Activated naive CD8-positive, alpha-beta T cell treated with anti-CD3 and anti-CD28 coated beads, Interleukin-2, amount 10 ng/mL, durations not matched to agents 7 days and 5 days (primary cell): ENCODE measurements at regions not wholly inside any gene's neighbourhood (a gene's known extent, or its start where the extent isn't known, plus 50 kb on each side); places are given as distances from the start of the nearest gene placed in this dataset.
"Not testable (repeated sequence)": the region's sequence is repeated elsewhere in the genome, so short reads cannot be mapped to it uniquely, and the experiment has no call there.

Experiments
- ATAC-seq: fragments of 150-1000 bp; cut with Tn5 transposase; one replicate; pipeline ENCODE4 v1.10.0; 2021; ENCODE audit warnings: low read depth, moderate library complexity
- POLR2A ChIA-PET: fragments of 350-600 bp; sonication (Branson Sonifier 250); formaldehyde crosslinking; loops from one replicate; lab custom pipeline; 2021; ENCODE audit warnings: antibody characterized with exemption; lab: Charles Lee
- DNase-seq: peaks from one replicate; pipeline ENCODE4 v3.0.0; 2021
- H3K27ac Mint-ChIP-seq: one replicate; pipeline ENCODE4 v1.8.0; 2022; ENCODE audit warnings: mild to moderate bottlenecking, mixed read lengths
- H3K27me3 Mint-ChIP-seq: one replicate; pipeline ENCODE4 v1.8.0; 2022; ENCODE audit warnings: mild to moderate bottlenecking, moderate library complexity, mixed read lengths
- H3K36me3 Mint-ChIP-seq: one replicate; pipeline ENCODE4 v1.8.0; 2021; ENCODE audit warnings: mild to moderate bottlenecking, mixed read lengths
- H3K4me1 Mint-ChIP-seq: one replicate; pipeline ENCODE4 v1.8.0; 2021; ENCODE audit warnings: mixed read lengths
- H3K4me3 Mint-ChIP-seq: one replicate; pipeline ENCODE4 v1.8.0; 2022; ENCODE audit warnings: mild to moderate bottlenecking, moderate library complexity, mixed read lengths
- H3K9me3 Mint-ChIP-seq: one replicate; pipeline ENCODE4 v1.8.0; 2021; ENCODE audit warnings: mixed read lengths

DNA sequence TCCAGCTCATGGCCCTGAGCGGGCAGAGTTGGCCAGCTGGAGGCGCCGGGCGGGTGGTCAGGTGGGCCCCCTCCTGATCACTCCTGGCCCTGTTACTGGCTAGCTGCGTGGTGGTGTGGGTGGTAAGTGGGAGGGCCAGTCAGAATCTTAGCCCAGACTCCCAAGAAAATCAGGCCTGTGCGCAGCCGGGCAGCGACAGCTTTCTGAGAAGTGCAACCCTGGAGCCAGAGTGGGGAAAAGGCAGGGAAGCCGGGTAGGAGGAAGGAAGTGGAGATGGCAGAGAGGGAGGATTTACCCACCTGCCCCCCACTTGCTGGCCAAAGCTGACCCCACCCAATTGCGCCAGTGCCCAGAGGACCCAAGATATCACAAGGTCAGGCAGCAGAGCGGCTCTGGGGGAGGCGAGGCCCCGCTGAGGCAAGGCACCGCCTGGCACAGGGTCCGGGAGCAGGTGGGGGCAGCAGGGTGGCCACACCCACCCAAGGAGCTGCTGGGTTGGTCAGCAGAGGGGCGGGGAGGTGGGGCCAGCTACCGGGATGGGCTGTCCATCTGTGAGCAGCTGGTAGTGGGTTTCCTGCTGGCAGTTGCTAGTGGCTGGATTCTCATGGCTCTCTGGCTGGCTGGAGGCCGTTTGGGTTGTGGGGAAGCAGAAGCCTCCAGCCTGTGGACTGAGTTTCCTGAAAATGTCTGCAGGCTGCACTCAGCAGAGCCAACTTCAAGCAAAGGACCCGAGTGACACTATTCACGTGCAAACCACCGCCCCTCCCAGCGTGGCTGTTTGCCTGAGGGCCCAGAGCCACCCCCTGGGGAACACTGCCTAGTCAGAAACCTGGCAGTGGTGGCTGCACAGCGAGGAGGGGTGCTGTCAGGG, 196.4 kb downstream of the IGLL1 start:
- H3K36me3 Mint-ChIP-seq: no peaks in the 10 kb centered on the region
- H3K4me3 Mint-ChIP-seq: no peak overlapping the region
- ATAC-seq: no peak
- H3K4me1 Mint-ChIP-seq: no peaks in the 10 kb centered on the region
- peaks cover 2% of the 10 kb centered on the region for H3K27me3 Mint-ChIP-seq
- no peak for DNase-seq
- POLR2A ChIA-PET: no interaction called here
- no peak overlapping the region for H3K27ac Mint-ChIP-seq
- H3K9me3 Mint-ChIP-seq: no peaks in the 10 kb centered on the region

DNA sequence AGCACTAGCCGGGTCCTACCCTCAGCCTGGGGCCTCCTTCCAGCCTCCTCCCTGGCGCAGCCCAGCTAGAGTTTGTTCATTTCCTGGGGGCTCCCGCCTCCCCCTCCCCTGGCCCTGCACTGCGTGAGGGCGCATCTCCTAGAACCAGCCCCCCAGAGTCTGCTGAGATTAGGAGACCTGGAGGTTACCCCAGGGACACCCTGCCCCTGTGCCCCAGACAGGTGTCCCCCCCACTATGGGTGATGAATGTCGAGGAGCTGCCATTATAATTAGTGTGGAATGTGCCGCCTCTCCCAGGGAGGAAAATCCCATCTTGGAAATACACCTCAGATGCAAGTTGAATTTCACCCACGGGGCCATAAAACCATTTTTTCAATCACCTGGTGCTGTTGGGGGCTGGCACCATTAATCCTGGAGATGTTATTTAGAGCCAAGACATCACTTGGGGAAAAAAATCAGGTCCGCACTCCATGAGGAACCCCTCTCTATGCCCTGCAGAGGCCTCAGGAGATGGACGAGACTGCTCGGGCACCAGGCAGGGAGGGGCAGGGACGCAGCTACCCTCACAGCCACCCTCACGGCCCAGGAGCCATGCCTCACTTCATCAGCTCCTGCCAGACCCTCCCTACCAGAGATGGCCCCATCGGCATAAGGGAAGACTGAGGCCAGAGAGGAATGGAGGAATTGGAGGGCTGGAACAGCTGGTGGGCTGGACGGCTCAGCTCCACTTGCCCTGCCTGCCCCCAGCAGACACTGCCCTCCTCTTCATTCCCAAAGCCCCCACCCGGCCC, 197.5 kb downstream of the IGLL1 start:
- Mint-ChIP-seq H3K4me3 (no peak overlapping the region), H3K27ac (no peak overlapping the region), H3K9me3 (no peaks in the 10 kb centered on the region), H3K36me3 (no peaks in the 10 kb centered on the region), H3K4me1 (no peaks in the 10 kb centered on the region), H3K27me3 (peaks cover 2% of the 10 kb centered on the region)
- ATAC-seq: no peak
- no peak for DNase-seq
- POLR2A ChIA-PET: no interaction called here

DNA sequence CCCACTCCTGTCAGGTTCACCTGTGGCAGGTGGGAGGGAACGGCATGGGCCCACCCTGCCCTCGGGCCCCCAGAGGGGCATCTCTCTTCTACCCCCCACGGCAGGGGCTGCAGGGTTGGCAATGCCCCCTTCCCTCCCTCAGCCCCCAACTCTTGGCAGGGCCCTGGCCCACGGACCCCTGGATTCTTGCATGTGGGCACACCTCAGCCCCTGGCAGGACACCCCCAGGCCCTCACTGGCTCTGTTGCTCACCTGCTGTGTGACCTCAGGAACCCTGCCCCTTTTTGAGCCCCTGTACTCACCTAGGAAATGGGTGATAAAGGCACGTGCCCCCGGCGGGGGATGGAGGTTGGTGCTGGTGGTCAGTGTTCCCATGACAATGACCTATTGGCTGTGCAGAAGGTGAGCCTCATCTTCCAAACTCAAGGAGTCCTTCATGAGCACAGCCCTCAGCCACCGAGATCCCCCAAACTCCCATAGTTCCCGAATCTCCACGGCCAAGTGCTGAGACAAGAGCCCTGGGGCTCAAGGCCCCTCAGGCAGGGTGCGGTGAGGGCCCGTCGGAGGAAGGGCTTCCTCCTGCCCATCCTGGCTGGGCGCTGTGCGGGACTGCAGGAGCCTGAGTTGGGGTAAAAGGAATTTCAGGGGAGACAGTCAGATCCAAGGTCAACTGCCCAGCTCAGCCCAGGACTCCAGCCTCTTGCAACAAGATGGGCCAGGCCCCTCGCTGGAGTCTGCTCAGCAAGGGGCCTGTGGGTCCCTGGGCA, 198.2 kb downstream of the IGLL1 start:
- Mint-ChIP-seq H3K27me3 (peaks cover 7% of the 10 kb centered on the region), H3K27ac (no peak overlapping the region), H3K36me3 (no peaks in the 10 kb centered on the region), H3K4me3 (no peak overlapping the region), H3K9me3 (no peaks in the 10 kb centered on the region), H3K4me1 (no peaks in the 10 kb centered on the region)
- POLR2A ChIA-PET: no interaction called here
- DNase-seq (no peak), ATAC-seq (no peak)

DNA sequence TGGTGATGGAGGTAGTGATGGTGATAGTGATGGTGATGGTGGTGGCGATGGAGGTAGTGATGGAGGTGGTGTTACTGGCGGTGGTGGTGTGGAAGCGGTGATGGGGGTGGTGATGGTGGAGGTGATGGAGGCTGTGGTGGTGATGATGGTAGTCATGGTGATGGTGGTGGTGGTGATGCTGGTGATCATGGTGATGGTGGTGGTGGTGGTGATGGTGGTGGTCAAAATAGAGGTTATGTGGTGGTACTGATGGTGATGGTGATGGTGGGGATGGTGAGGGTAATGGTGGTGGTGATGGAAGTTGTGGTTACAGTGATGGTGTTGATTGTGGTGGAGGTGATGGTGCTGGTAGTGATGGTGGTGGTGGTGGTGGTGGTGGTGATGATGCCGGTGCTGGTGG, 199.2 kb downstream of the IGLL1 start:
- no peak for ATAC-seq
- Mint-ChIP-seq H3K27ac (no peak overlapping the region), H3K36me3 (no peaks in the 10 kb centered on the region), H3K4me1 (no peaks in the 10 kb centered on the region), H3K4me3 (no peak overlapping the region), H3K27me3 (peaks cover 7% of the 10 kb centered on the region), H3K9me3 (no peaks in the 10 kb centered on the region)
- POLR2A ChIA-PET: no interaction called here
- no peak for DNase-seq

DNA sequence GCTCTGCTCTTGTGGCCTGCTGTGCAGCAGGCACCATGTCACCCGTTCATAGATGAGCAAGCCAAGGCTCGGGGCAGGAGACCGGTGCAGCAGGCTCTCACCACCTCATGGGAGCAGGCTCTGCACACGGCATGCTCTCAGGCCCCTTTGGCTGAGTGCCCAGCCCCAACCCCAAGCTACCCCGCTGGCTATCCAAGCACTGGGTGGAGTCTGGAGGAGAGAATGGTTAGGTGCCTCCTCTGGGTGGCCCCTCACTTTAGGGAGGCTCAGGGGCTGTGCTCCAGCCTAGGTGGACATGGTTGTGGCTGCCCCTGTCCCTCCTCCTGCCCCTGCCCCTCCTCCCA, 199.9 kb downstream of the IGLL1 start:
- H3K4me3 Mint-ChIP-seq: no peak overlapping the region
- no peaks in the 10 kb centered on the region for H3K36me3 Mint-ChIP-seq
- no peak for ATAC-seq
- H3K27ac Mint-ChIP-seq: no peak overlapping the region
- peaks cover 10% of the 10 kb centered on the region for H3K27me3 Mint-ChIP-seq
- DNase-seq: no peak
- H3K9me3 Mint-ChIP-seq: no peaks in the 10 kb centered on the region
- POLR2A ChIA-PET: no interaction called here
- H3K4me1 Mint-ChIP-seq: no peaks in the 10 kb centered on the region

DNA sequence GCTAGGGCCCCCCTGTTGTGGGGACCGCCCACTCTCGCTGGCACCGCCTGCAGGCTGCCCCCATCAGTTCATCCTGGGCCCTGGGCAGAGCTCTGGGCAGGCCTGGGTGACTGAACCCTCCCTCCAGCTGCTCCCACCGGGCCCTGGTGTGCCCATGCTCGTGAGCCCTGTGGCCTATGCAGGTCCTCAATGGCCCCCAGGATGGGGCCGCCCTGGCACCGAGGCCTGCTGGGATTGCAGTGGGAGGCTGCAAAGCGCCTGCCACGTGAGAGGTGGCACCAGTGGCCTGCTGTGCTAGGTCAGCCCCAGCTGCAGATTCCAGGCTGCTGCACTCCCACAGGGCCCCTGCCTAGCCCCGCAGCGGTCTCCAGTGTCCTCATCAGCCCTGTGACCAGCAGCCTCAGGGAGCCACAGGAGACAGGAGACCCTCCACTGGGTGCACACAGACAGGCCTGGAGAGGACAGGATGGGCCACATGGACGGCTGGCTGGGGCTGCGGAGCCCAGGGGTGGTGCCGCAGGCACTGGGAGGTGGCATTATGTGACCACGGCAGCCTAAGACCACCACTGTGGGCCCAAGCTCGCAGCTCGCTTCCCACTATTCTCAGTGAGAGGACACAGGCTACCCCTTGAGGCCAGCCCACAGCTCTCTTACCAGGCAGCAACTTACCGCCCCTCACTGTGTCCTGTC, 199.4 kb downstream of the BCR start:
- H3K4me3 Mint-ChIP-seq, H3K9me3 Mint-ChIP-seq, DNase-seq, POLR2A ChIA-PET, H3K36me3 Mint-ChIP-seq, H3K27ac Mint-ChIP-seq, ATAC-seq, H3K4me1 Mint-ChIP-seq: not testable (repeated sequence)
- peaks cover 10% of the 10 kb centered on the region for H3K27me3 Mint-ChIP-seq

DNA sequence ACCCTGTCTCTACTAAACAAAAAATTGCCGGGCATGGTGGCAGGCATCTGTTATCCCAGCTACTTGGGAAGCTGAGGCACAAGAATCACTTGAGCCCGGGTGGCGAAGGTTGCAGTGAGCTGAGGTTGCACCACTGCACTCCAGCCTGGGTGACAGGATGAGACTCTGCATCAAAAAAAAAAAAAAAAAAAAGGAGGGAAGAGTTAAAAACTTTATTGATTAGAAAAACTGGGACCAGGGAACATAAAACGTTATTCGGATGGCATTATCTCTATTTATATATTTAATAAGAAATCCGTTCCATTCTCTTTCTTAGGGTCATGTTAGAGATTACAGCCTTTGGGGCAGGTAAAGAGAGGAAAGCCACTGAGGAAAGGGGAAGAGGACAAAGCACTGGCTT, 197.5 kb downstream of the BCR start:
- H3K9me3 Mint-ChIP-seq: no peaks in the 10 kb centered on the region
- ATAC-seq (no peak), DNase-seq (no peak)
- H3K27me3 Mint-ChIP-seq: peaks cover 9% of the 10 kb centered on the region
- no peaks in the 10 kb centered on the region for H3K36me3 Mint-ChIP-seq
- POLR2A ChIA-PET: interaction anchor here (0.6 kb wide), 1 partner anchor 481 kb away, joined by 3 read pairs; no protein-coding TSS in a partner anchor
- no peak overlapping the region for H3K27ac Mint-ChIP-seq
- H3K4me1 Mint-ChIP-seq: no peaks in the 10 kb centered on the region
- H3K4me3 Mint-ChIP-seq: no peak overlapping the region

DNA sequence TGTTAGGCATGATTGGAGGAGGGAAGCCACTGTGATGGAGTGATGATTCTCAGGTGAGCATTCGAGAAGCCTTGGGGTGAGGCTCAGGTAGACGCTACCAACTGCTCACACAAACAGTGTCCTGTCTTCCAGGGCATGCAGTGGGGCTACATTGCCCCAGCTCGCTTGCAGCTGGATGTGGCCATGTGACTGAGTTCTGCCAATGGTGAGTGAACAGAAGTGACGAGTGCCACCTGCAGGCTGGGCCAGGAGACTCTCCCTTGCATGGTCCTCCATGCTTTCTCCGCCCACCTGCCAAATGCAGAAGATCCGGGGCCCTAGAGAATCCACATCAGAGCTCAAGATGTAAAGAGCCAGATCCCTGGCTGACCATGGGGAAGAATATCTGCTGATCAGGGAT, 195.9 kb downstream of the BCR start:
- H3K4me1 Mint-ChIP-seq: no peaks in the 10 kb centered on the region
- H3K27me3 Mint-ChIP-seq: peaks cover 9% of the 10 kb centered on the region
- ATAC-seq (peak; percentile 68), DNase-seq (peak; percentile 54)
- H3K27ac Mint-ChIP-seq: no peak overlapping the region
- no peak overlapping the region for H3K4me3 Mint-ChIP-seq
- POLR2A ChIA-PET: no interaction called here
- no peaks in the 10 kb centered on the region for H3K9me3 Mint-ChIP-seq
- H3K36me3 Mint-ChIP-seq: no peaks in the 10 kb centered on the region

DNA sequence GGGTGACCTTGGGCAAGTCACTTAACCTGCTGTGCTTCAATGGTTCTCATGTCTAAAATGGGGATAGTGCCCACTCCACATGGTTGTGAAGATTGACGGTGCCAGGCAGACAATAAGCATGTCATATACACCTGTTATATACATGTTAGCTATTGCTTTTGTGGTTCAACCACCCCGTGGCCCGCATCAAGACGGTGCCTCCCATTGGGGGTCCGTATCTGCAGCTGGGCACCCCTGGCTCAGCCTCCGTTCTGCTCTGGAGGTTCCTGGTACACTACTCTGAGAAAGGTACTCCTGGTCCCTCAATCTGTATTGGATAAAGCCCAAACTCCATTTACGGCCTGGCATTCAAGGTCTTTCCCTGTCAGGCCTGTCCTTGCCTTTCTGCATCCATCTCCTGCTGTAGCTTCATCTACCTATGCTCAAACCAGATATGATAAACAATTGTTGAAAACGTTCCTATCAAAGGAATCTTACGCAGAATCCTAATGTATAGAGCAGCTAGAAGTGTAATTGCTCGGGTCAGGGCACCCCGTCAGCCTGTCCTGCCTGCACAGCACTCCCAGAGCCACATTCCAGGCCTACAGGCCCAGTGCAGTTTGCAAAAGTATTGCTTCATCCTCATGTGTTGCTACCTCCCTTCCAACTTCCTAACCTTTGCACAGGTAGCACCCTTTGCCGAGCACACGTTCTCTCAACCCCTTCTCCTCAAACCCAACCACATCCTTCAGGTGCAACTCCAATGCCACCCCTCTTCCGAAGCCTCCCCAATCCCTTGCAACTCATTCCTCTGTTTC, 194.9 kb downstream of the BCR start:
- H3K4me1 Mint-ChIP-seq: no peaks in the 10 kb centered on the region
- DNase-seq (no peak), ATAC-seq (no peak)
- H3K9me3 Mint-ChIP-seq: no peaks in the 10 kb centered on the region
- H3K27ac Mint-ChIP-seq: no peak overlapping the region
- POLR2A ChIA-PET: no interaction called here
- H3K36me3 Mint-ChIP-seq: no peaks in the 10 kb centered on the region
- H3K4me3 Mint-ChIP-seq: no peak overlapping the region
- H3K27me3 Mint-ChIP-seq: peaks cover 14% of the 10 kb centered on the region

DNA sequence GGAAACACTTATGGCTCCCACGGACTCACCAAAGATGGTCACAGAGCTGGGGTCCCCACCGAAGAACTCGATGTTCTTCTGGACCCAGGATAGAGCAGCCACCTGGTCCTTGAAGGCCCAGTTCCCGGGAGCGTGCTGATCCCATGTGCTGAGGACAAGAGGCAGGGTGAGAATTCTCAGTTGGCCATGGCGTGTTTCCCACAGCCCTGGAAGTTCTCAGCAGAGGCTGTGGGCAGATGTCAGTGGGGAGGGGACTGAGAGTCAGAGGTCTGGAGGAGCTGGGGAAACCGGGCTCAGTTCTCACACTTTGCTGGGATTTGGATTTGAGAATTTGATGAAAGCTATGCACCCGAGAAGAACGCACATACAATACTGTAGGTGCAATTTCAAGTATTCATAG, 193.3 kb downstream of the BCR start:
- Mint-ChIP-seq H3K27ac (no peak overlapping the region), H3K27me3 (peaks cover 20% of the 10 kb centered on the region), H3K4me3 (no peak overlapping the region), H3K4me1 (no peaks in the 10 kb centered on the region), H3K36me3 (no peaks in the 10 kb centered on the region), H3K9me3 (no peaks in the 10 kb centered on the region)
- no peak for DNase-seq
- POLR2A ChIA-PET: interaction anchor here (0.6 kb wide), 1 partner anchor 364 kb away, joined by 3 read pairs; no protein-coding TSS in a partner anchor
- no peak for ATAC-seq

DNA sequence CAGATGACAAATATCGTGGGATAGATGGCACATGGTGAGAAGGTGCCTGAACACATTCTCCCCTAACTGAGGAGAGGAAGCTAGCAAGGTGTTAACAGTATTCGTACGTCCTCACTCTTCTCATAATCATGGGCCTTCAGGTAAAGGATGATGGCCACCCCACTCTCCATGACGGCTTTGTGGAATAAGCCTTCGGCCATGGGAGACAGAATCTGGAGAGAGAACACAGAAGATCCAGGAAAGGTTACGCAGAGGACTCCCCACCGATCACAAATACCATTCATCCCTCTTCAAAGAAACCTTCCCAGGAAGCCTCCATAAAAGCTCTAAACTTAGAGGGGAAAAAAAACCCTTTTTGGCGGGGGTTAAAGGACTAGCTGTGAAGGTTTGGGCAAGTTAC, 189.9 kb downstream of the BCR start:
- ATAC-seq (no peak), DNase-seq (no peak)
- no peaks in the 10 kb centered on the region for H3K36me3 Mint-ChIP-seq
- no peaks in the 10 kb centered on the region for H3K4me1 Mint-ChIP-seq
- H3K9me3 Mint-ChIP-seq: no peaks in the 10 kb centered on the region
- H3K4me3 Mint-ChIP-seq: no peak overlapping the region
- POLR2A ChIA-PET: no interaction called here
- H3K27me3 Mint-ChIP-seq: peaks cover 38% of the 10 kb centered on the region
- no peak overlapping the region for H3K27ac Mint-ChIP-seq

DNA sequence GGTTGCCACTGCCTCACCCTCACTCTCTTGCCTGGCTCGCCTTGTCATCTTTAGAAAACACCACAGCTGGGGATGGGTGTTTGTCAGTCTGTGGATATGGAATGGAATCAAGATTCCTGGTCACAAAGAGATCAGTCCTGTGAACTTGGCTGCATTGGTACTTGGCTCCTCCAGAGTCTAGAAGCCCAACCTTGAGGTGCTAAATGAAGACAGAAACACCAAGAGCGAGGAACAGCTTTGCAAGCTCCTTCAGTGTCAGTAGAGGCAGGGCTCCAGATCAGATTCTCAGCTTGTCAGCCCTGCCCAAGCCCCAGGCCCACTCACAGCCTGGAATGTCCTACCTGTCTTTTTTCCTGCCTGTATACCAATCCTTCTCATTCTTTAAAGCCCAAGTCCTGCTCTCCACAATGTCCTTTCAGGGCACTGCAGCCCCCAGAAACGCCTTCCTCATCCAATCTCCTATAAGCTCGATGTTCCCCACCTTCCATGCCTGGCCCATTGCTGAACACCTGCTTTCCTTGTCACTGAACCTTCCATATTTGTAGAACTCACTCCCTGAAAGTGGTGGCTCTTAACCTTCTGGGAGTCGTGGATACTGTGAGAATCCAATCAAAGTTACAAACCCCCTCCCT, 188.9 kb downstream of the BCR start:
- no peak overlapping the region for H3K27ac Mint-ChIP-seq
- ATAC-seq (no peak), DNase-seq (no peak)
- no peaks in the 10 kb centered on the region for H3K36me3 Mint-ChIP-seq
- no peak overlapping the region for H3K4me3 Mint-ChIP-seq
- H3K9me3 Mint-ChIP-seq: no peaks in the 10 kb centered on the region
- H3K27me3 Mint-ChIP-seq: peaks cover 40% of the 10 kb centered on the region
- POLR2A ChIA-PET: no interaction called here
- no peaks in the 10 kb centered on the region for H3K4me1 Mint-ChIP-seq
